Keratinocyte (primary cell): ENCODE measurements at regions not wholly inside any gene's neighbourhood (a gene's known extent, or its start where the extent isn't known, plus 50 kb on each side); places are given as distances from the start of the nearest gene placed in this dataset.

ENCODE experiments used
- EZH2 ChIP-seq: IDR thresholded peaks from one replicate; pipeline ENCODE4 v1.6.1; 2012; ENCODE audit warnings: inconsistent platforms, mild to moderate bottlenecking, low read length, moderate library complexity
- TF ChIP-seq, protein P1 (sequence below), 3 experiments: IDR thresholded peaks in 1 of 3; conservative IDR thresholded peaks in 1 of 3; optimal IDR thresholded peaks in 1 of 3; 2 replicates in 2 of 3; 3 replicates in 1 of 3; pipeline versions ENCODE3 to v1.5.1; 2011; ENCODE audit warnings: low read length in 3 of 3, mild to moderate bottlenecking in 3 of 3, moderate library complexity in 2 of 3, control low read depth in 1 of 3, inconsistent platforms in 1 of 3; ENCODE audit not compliant: insufficient read depth in 2 of 3; ENCODE audit errors: extremely low read depth in 1 of 3

GRCh38 chr5:174490728-174491127, 233.7 kb upstream of the MSX2 start:
- TF ChIP-seq, protein P1, sequence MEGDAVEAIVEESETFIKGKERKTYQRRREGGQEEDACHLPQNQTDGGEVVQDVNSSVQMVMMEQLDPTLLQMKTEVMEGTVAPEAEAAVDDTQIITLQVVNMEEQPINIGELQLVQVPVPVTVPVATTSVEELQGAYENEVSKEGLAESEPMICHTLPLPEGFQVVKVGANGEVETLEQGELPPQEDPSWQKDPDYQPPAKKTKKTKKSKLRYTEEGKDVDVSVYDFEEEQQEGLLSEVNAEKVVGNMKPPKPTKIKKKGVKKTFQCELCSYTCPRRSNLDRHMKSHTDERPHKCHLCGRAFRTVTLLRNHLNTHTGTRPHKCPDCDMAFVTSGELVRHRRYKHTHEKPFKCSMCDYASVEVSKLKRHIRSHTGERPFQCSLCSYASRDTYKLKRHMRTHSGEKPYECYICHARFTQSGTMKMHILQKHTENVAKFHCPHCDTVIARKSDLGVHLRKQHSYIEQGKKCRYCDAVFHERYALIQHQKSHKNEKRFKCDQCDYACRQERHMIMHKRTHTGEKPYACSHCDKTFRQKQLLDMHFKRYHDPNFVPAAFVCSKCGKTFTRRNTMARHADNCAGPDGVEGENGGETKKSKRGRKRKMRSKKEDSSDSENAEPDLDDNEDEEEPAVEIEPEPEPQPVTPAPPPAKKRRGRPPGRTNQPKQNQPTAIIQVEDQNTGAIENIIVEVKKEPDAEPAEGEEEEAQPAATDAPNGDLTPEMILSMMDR (optimal IDR thresholded peaks at IDR 0.05 in 1 of 3, IDR thresholded peaks at IDR 0.05 in 1 of 3, conservative IDR thresholded peaks at IDR 0.05 in 1 of 3; ENCODE audit: extremely low read depth in 1 of 3, insufficient read depth in 2 of 3, low read length in 3 of 3) = no peak
- TF ChIP-seq EZH2 = no peak
